ENCODE measurements at regions not wholly inside any gene's neighbourhood (a gene's known extent, or its start where the extent isn't known, plus 50 kb on each side); places are given as distances from the start of the nearest gene placed in this dataset.

DNA sequence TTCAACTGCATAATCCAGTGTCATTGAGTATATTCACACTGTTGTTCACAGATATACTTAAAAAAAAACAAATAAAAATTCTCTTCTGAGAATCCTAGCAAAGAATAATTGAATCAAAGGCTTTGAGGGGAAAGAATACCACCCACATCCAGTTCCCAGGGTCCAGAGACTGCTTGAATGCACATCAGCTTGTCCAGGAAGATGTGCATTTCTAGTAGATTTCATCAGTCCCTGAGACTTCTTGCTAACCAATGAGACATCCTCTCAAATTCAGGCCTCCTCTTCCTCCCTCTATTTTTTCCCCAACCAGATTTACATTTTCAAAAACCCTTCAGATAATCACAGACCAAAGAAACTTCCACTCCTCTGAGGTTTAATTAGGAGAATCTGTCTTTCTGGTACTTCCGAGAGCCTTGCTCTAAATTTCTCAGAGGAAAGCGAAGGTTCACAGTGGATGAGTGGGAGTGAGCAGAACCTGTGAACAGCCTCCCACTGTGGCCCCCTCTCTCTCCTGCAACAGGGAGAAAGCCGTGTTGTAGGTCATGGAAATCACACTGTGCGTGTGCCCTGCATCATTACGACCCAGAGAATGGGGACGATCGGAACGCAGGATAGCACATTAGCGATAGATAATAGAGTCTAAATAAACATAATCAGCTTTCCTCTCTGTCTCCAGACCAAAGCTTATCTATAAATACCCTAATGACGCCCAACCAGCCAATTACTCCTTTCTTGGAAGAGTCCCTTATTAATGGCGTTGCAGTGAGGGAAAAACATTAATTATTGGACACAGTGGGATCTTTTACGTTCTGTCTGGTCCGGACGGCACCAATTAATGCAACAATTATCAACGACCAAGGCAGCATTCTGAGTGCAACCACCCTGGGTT is 212.5 kb downstream of the EMX2 start:
- no peak for TF ChIP-seq EZH2 (IDR thresholded peaks at IDR 0.05; ENCODE audit: borderline replicate concordance, low read depth, low read length, severe bottlenecking)
- TF ChIP-seq CTCF (IDR thresholded peaks at IDR 0.05; ENCODE audit: borderline replicate concordance, extremely low read depth, low read length, poor library complexity, severe bottlenecking), result no peak
